Dedifferentiated amniotic fluid mesenchymal stem cell (primary cell): ENCODE measurements at regions not wholly inside any gene's neighbourhood (a gene's known extent, or its start where the extent isn't known, plus 50 kb on each side); places are given as distances from the start of the nearest gene placed in this dataset.

Experiments used
- DNase-seq: peaks from one replicate; pipeline ENCODE4 v3.0.0-alpha.2; 2016; ENCODE audit errors: extremely low spot score

- DNase-seq: no peak
These were observed 131.0 kb upstream of the DAB2 start for GRCh38 chr5:39555788-39556187.

- DNase-seq: peak; percentile 83
These were observed 122.9 kb upstream of the DAB2 start for GRCh38 chr5:39547553-39548154.

- DNase-seq: no peak
These were observed 120.2 kb upstream of the DAB2 start for GRCh38 chr5:39544941-39545340.

GRCh38 chr5:39543335-39543734 lies 118.6 kb upstream of the DAB2 start:
- peak; percentile 42 for DNase-seq

GRCh38 chr5:39542511-39543285 lies 117.9 kb upstream of the DAB2 start:
- DNase-seq: no peak

- DNase-seq: no peak
These were observed 117.1 kb upstream of the DAB2 start for GRCh38 chr5:39541920-39542319.

- no peak for DNase-seq
These were observed 114.7 kb upstream of the DAB2 start for GRCh38 chr5:39539470-39539869.

- DNase-seq: no peak
These were observed 109.9 kb upstream of the DAB2 start for GRCh38 chr5:39534690-39535089.

- no peak for DNase-seq
These were observed 109.0 kb upstream of the DAB2 start for GRCh38 chr5:39533749-39534148.

GRCh38 chr5:39532511-39532910 lies 107.7 kb upstream of the DAB2 start:
- DNase-seq: no peak

GRCh38 chr5:39531306-39531705 lies 106.5 kb upstream of the DAB2 start:
- no peak for DNase-seq

GRCh38 chr5:39526914-39527477 lies 102.2 kb upstream of the DAB2 start:
- DNase-seq: no peak

- peak; percentile 63 for DNase-seq
These were observed 101.0 kb upstream of the DAB2 start for GRCh38 chr5:39525781-39526180.

GRCh38 chr5:39525271-39525670 lies 100.5 kb upstream of the DAB2 start:
- no peak for DNase-seq

- peak; percentile 57 for DNase-seq
These were observed 99.0 kb upstream of the DAB2 start for GRCh38 chr5:39523821-39524220.

GRCh38 chr5:39521940-39522590 lies 97.3 kb upstream of the DAB2 start:
- no peak for DNase-seq

GRCh38 chr5:39521098-39521860 lies 96.5 kb upstream of the DAB2 start:
- no peak for DNase-seq

GRCh38 chr5:39520232-39520572 lies 95.4 kb upstream of the DAB2 start:
- DNase-seq: peak; percentile 90

- peak; percentile 74 for DNase-seq
These were observed 94.9 kb upstream of the DAB2 start for GRCh38 chr5:39519566-39520231.

GRCh38 chr5:39519079-39519478 lies 94.3 kb upstream of the DAB2 start:
- no peak for DNase-seq

GRCh38 chr5:39518516-39518915 lies 93.7 kb upstream of the DAB2 start:
- no peak for DNase-seq

- peak; percentile 83 for DNase-seq
These were observed 93.0 kb upstream of the DAB2 start for GRCh38 chr5:39517800-39518199.
